Eye (tissue), 1 donor: ENCODE measurements at regions not wholly inside any gene's neighbourhood (a gene's known extent, or its start where the extent isn't known, plus 50 kb on each side); places are given as distances from the start of the nearest gene placed in this dataset.
"Not testable (repeated sequence)": the region's sequence is repeated elsewhere in the genome, so short reads cannot be mapped to it uniquely, and the experiment has no call there.

Experiments
- DNase-seq: peaks from one replicate; pipeline ENCODE4 v3.0.0-alpha.2; 2015

- DNase-seq = peak; percentile 42
Observed at GRCh38 chr6:9131616-9132015, 696.3 kb upstream of the SLC35B3 start.

DNA sequence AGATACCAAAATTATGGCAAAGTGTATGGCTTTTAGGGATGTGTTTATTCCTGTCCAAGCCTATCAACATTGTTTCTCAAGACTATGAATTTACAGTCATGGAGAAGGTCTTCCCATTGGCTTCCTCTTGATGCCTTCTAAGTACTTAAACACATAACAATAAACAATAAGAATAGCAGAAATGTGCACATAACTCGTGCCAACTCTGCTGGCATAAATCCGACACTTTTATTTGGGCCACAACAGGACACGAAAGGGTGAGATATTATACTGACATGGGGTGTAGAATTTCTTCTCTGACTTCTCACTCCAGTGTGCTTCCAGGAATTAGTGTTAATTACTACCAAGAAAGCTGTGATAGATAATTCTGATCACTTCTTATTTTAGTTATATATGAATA is 695.9 kb upstream of the SLC35B3 start:
- DNase-seq = no peak

DNA sequence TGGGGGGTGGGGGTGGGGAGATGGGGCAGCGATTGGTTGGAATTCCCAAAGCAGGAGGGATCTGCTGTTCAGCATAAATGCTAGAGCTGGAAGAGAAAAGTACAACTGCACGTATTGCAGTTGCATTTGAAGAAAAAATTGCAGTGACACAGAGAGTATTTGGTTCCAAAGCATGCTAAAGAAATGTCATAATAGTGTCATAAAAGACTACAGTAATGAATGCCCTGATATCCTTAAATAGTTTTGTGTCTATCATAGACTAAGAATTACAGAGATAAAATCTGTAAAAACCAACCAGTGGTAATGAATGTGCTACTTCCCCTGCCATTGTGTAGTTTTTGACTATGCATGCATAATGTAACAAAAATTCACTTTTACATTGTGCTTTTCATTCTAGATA is 693.6 kb upstream of the SLC35B3 start:
- DNase-seq = no peak

DNA sequence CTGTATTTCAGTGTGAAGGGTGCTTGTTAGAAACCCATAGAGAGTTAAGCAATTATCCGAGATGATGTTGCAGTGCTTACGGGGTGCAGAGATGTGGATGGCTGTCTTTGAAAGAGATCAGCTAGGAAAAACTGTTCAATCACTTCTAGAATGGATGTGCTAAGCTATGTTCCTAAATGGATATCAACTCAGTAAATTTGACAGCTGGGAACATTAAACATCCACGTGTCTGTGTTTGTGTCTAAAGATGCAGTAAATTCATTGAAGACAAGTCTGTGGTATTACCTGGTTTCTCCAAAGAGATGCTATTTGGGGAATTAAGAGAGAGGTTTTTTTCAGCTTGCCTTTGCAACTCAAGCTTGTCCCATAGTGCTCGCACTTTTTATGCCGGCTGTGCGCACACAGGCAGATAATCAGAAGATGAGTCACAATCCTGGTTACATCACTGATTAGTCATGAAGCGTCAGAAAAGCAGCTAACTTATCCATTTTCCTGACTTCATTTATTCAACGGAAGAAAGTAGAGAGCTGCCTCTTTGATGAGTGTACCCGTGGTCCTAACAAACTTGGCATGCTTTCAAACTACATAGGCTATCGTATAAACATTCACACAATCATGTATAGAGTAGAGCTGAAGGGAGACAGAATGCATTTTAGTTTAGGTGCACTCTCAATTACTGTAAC is 691.7 kb upstream of the SLC35B3 start:
- no peak for DNase-seq

DNA sequence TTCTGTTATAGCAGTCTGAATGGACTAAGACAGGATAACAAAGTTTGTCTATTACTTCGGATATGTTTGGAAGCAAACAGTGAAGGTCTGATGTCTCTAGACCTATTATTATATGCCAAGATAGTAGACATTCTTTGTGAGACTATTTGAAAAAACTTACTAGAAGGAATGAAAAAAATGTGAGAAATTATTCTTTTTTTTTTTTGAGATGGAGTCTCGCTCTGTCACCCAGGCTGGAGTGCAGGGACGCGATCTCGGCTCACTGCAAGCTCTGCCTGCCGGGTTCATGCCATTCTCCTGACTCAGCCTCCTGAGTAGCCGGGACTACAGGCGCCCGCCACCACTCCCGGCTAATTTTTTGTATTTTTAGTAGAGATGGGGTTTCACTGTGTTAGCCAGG is 690.7 kb upstream of the SLC35B3 start:
- DNase-seq = not testable (repeated sequence)

- no peak for DNase-seq
Observed at GRCh38 chr6:9121549-9121948, 686.2 kb upstream of the SLC35B3 start.

- peak; percentile 49 for DNase-seq
Observed at GRCh38 chr6:9116026-9116425, 680.7 kb upstream of the SLC35B3 start.

DNA sequence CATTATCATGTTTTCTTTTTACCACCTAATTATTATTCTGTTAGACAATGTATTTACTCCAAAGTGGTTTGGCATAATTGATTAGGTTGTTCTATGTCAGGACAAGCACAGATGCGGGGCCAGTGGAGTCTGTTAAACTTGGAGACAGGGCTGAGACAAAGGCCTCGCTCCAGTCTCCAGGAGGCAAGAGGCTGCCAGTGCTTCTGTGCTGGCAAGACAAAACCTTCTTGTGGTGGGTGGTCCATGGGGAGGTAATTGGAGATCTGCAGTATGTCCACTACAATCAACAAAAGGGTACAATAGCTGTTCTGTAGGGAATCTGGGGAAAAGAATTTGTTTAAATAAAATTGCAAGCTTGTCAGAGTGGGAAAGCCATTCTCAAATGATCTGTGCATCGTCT is 677.2 kb upstream of the SLC35B3 start:
- peak; percentile 60 for DNase-seq

DNA sequence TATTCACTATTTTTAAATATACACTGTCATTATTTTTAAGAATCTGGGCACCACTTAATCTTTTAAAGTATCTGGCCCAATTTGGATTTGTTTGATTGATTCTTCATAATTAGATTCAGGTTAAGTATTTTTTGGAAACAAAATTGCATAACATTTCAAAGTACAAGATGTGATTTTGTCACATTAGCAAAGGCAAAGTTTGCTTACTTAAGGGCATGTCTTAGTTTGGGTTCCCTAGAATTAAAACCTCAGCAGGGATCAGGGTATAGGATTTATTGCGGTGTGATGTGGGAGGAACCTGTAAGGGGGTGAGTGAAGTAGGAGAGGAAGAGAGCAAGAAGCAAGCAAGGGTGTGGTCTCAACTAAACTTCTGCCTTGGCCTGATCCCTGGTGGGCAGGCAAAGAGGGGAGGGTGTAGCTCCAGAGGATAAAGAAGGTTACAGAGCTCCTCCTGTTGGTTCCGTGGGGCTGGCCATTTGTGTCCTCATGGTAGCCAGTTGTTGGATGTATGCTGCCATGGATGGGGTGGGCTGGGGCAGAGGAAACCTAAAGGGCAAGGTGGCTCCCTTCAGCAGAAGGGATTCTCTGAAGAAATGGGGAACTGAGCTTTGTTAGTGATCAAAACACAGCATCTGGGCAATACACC is 668.7 kb upstream of the SLC35B3 start:
- no peak for DNase-seq

GRCh38 chr6:9101920-9102319 is 666.6 kb upstream of the SLC35B3 start:
- no peak for DNase-seq

GRCh38 chr6:9100869-9101580 is 665.7 kb upstream of the SLC35B3 start:
- no peak for DNase-seq

- peak; percentile 38 for DNase-seq
Observed at GRCh38 chr6:9095729-9096128, 660.4 kb upstream of the SLC35B3 start.

DNA sequence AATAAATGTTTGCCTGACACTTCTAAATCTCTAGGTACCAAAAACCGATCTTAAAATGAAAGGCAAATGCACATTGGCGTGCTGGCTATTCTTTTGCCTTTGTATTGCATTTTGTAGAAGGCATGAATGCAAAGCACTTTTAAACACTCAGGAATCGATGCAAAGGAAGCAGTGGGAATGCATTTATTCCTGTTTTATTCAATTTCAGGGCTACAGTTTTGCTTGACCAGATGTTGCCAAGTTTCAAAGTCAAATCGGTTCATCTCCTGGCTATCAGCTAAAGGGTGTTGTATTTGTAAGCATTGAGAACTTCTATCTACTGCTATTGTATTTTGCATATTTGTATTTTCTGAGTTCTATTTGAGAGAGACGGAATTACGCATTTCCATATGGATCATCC is 659.8 kb upstream of the SLC35B3 start:
- DNase-seq = no peak

- DNase-seq = no peak
Observed at GRCh38 chr6:9089724-9090123, 654.4 kb upstream of the SLC35B3 start.

- DNase-seq = no peak
Observed at GRCh38 chr6:9087470-9087869, 652.1 kb upstream of the SLC35B3 start.

GRCh38 chr6:9086331-9086730 is 651.0 kb upstream of the SLC35B3 start:
- peak; percentile 39 for DNase-seq

DNA sequence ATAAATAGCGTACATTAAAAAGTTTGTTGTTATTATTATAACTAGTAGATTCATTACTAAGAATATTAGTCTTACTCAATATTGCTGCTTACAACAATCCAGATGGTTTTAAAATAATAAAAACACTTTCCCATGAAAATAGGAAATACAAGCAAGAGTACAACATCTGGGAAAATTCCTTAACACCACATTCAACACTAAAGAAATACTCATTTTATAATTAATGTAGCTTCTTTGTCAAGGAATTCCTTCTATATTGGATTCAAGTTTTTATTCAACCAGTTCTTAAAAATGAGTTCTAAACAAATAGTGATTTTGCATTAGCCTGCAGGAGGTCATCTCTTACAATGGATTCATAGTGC is 650.3 kb upstream of the SLC35B3 start:
- no peak for DNase-seq

- DNase-seq = no peak
Observed at GRCh38 chr6:9085054-9085708, 649.8 kb upstream of the SLC35B3 start.

GRCh38 chr6:9083108-9083507 is 647.8 kb upstream of the SLC35B3 start:
- no peak for DNase-seq

DNA sequence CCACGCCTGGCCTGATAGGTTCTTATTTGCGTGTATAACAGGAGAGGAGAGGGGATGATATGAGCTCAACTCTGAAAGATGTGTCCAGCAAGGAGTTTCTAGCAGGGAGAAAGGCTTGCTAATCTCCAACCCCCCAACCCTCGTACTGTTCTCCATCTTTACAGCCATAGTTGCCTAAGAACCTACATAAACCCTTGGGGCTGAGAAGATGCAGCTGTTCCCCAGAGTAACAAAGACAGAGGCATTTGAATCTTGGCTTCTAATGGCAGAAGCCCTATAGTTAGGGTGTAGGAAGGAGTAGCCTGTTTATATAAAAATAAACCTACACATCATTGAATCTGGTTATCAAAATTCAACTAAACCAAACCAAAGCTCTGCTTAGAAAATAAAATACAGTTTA is 631.4 kb upstream of the SLC35B3 start:
- DNase-seq = no peak

DNA sequence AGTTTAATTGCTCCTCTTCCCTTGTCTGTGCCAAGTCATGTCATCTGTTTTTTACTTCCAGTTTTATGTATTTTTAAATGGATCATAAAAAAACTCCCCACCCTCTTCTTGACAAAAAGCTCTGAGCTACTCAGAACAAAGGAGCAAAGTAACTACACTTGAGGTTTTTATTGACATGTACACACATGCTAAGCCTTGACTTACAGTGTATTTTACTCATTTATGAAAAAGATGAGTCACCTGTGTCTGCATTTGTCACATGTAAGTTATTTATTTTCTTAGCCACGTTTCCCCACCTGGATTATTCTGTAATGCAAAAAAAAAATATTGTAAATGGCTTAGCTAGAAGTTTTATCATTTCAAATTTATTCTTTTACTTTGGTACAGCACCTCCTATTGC is 628.8 kb upstream of the SLC35B3 start:
- no peak for DNase-seq

- DNase-seq = no peak
Observed at GRCh38 chr6:9062596-9062995, 627.3 kb upstream of the SLC35B3 start.

- no peak for DNase-seq
Observed at GRCh38 chr6:9057937-9058336, 622.6 kb upstream of the SLC35B3 start.

GRCh38 chr6:9056556-9056955 is 621.2 kb upstream of the SLC35B3 start:
- DNase-seq = no peak
